DOHH2 (cell line): ENCODE measurements at regions not wholly inside any gene's neighbourhood (a gene's known extent, or its start where the extent isn't known, plus 50 kb on each side); places are given as distances from the start of the nearest gene placed in this dataset.

Experiments
- H3F3A ChIP-seq: fragments of 200-600 bp; sonication (generic), shearing (Covaris generic); 2 replicates; pipeline ENCODE4 v1.6.0; 2016; ENCODE audit warnings: antibody characterized with exemption, mild to moderate bottlenecking; ENCODE audit not compliant: control insufficient read depth, insufficient read depth
- H3K27ac ChIP-seq: fragments of 200-600 bp; sonication (generic); 2 replicates; pipeline ENCODE4 v1.5.1; 2014; ENCODE audit warnings: low read depth, mild to moderate bottlenecking, low read length, moderate library complexity
- H3K27me3 ChIP-seq: fragments of 200-600 bp; sonication (generic); 2 replicates; pipeline ENCODE4 v1.6.1; 2014; ENCODE audit warnings: mild to moderate bottlenecking, low read length, mixed read lengths; ENCODE audit not compliant: control insufficient read depth
- H3K36me3 ChIP-seq: fragments of 200-600 bp; sonication (generic); 2 replicates; pipeline ENCODE4 v1.6.1; 2014; ENCODE audit warnings: mild to moderate bottlenecking, low read length, moderate library complexity, mixed read lengths; ENCODE audit not compliant: control insufficient read depth
- H3K4me1 ChIP-seq: fragments of 200-600 bp; sonication (generic); 2 replicates; pipeline ENCODE4 v1.6.1; 2014; ENCODE audit warnings: mild to moderate bottlenecking, low read length, mixed read lengths; ENCODE audit not compliant: control insufficient read depth
- H3K4me2 ChIP-seq: fragments of 200-600 bp; sonication (generic); 2 replicates; pipeline ENCODE4 v1.6.0; 2014; ENCODE audit warnings: mild to moderate bottlenecking, low read length, moderate library complexity
- H3K4me3 ChIP-seq: fragments of 200-600 bp; sonication (generic); 2 replicates; pipeline ENCODE4 v1.5.1; 2014; ENCODE audit warnings: mild to moderate bottlenecking, low read length, mixed read lengths
- H3K79me2 ChIP-seq: fragments of 200-600 bp; sonication (generic); 2 replicates; pipeline ENCODE4 v1.6.1; 2014; ENCODE audit warnings: mild to moderate bottlenecking, low read length, mixed read lengths; ENCODE audit not compliant: control insufficient read depth
- H3K9me2 ChIP-seq: fragments of 200-600 bp; sonication (generic); replicated peaks from 2 replicates; pipeline ENCODE4 v1.6.1; 2014; ENCODE audit warnings: mild to moderate bottlenecking, low read length, mixed read lengths; ENCODE audit not compliant: control insufficient read depth
- H3K9me3 ChIP-seq: fragments of 200-600 bp; sonication (generic); 2 replicates; pipeline ENCODE4 v1.6.1; 2014; ENCODE audit warnings: antibody characterized with exemption, low read length, mixed read lengths; ENCODE audit not compliant: control insufficient read depth, insufficient read depth
- H4K20me1 ChIP-seq: fragments of 200-600 bp; sonication (generic); 2 replicates; pipeline ENCODE4 v1.6.0; 2014; ENCODE audit warnings: low read depth, mild to moderate bottlenecking, antibody characterized with exemption, low read length, moderate library complexity; ENCODE audit not compliant: control insufficient read depth, insufficient read depth
- CTCF ChIP-seq: fragments of 200-600 bp; sonication (generic); IDR thresholded peaks from one replicate; pipeline ENCODE4 v1.5.1; 2014; ENCODE audit warnings: antibody characterized with exemption, mild to moderate bottlenecking, low read depth, low read length; ENCODE audit not compliant: poor library complexity, severe bottlenecking
- EZH2phosphoT487 ChIP-seq: fragments of 200-600 bp; sonication (generic); IDR thresholded peaks from 2 replicates; pipeline ENCODE4 v1.6.1; 2017; ENCODE audit warnings: borderline replicate concordance, mild to moderate bottlenecking, antibody characterized with exemption, low read length, moderate library complexity, mixed read lengths

GRCh38 chr2:195388028-195388427 lies 269.0 kb upstream of the SLC39A10 start:
- TF ChIP-seq EZH2phosphoT487: no peak
- TF ChIP-seq CTCF: no peak
- H3K27me3 ChIP-seq: no peaks in the 10 kb centered on the region
- H3K4me2 ChIP-seq: no peak overlapping the region
- H3K4me1 ChIP-seq: peaks cover 15% of the 10 kb centered on the region
- no peak overlapping the region for H3K4me3 ChIP-seq
- H3K79me2 ChIP-seq: no peaks in the 10 kb centered on the region
- no peaks in the 10 kb centered on the region for H3K36me3 ChIP-seq
- no peaks in the 10 kb centered on the region for H3K9me2 ChIP-seq
- H3K9me3 ChIP-seq: no peaks in the 10 kb centered on the region
- no peaks in the 10 kb centered on the region for H4K20me1 ChIP-seq
- no peaks in the 10 kb centered on the region for H3F3A ChIP-seq
- H3K27ac ChIP-seq: no peak overlapping the region

GRCh38 chr2:195382186-195382585 lies 274.8 kb upstream of the SLC39A10 start:
- no peaks in the 10 kb centered on the region for H3K36me3 ChIP-seq
- H3F3A ChIP-seq: no peaks in the 10 kb centered on the region
- no peaks in the 10 kb centered on the region for H3K9me3 ChIP-seq
- no peak overlapping the region for H3K4me3 ChIP-seq
- no peak for TF ChIP-seq EZH2phosphoT487
- no peak for TF ChIP-seq CTCF
- no peaks in the 10 kb centered on the region for H3K27me3 ChIP-seq
- peaks cover 12% of the 10 kb centered on the region for H3K4me1 ChIP-seq
- no peaks in the 10 kb centered on the region for H4K20me1 ChIP-seq
- no peak overlapping the region for H3K27ac ChIP-seq
- no peak overlapping the region for H3K4me2 ChIP-seq
- H3K9me2 ChIP-seq: no peaks in the 10 kb centered on the region
- H3K79me2 ChIP-seq: no peaks in the 10 kb centered on the region

GRCh38 chr2:195370167-195370943 lies 286.7 kb upstream of the SLC39A10 start:
- no peak overlapping the region for H3K4me2 ChIP-seq
- no peak overlapping the region for H3K4me3 ChIP-seq
- no peak overlapping the region for H3K27ac ChIP-seq
- H3K27me3 ChIP-seq: no peaks in the 10 kb centered on the region
- H3K79me2 ChIP-seq: no peaks in the 10 kb centered on the region
- H3F3A ChIP-seq: no peaks in the 10 kb centered on the region
- no peaks in the 10 kb centered on the region for H3K4me1 ChIP-seq
- no peaks in the 10 kb centered on the region for H3K9me2 ChIP-seq
- TF ChIP-seq EZH2phosphoT487 (no peak), CTCF (no peak)
- H3K36me3 ChIP-seq: no peaks in the 10 kb centered on the region
- H4K20me1 ChIP-seq: no peaks in the 10 kb centered on the region
- no peaks in the 10 kb centered on the region for H3K9me3 ChIP-seq
